T follicular helper cell (primary cell): ENCODE measurements at regions not wholly inside any gene's neighbourhood (a gene's known extent, or its start where the extent isn't known, plus 50 kb on each side); places are given as distances from the start of the nearest gene placed in this dataset.

Experiments used
- DNase-seq: peaks from one replicate; pipeline ENCODE4 v3.0.0-alpha.2; 2020; ENCODE audit warnings: low read depth

GRCh38 chr14:104319491-104320241 is 181.3 kb downstream of the KIF26A start:
- no peak for DNase-seq

GRCh38 chr14:104320611-104321086 is 182.3 kb downstream of the KIF26A start:
- no peak for DNase-seq

- no peak for DNase-seq
Observed at GRCh38 chr14:104321088-104321801, 182.9 kb downstream of the KIF26A start.

- no peak for DNase-seq
Observed at GRCh38 chr14:104321802-104322130, 183.4 kb downstream of the KIF26A start.

GRCh38 chr14:104322531-104323366 is 184.4 kb downstream of the KIF26A start:
- no peak for DNase-seq

- no peak for DNase-seq
Observed at GRCh38 chr14:104323551-104324175, 185.3 kb downstream of the KIF26A start.

- no peak for DNase-seq
Observed at GRCh38 chr14:104326848-104327247, 188.5 kb downstream of the KIF26A start.

GRCh38 chr14:104328607-104329006 is 190.2 kb downstream of the KIF26A start:
- no peak for DNase-seq

- no peak for DNase-seq
Observed at GRCh38 chr14:104329793-104330192, 191.4 kb downstream of the KIF26A start.

GRCh38 chr14:104331871-104332605 is 193.7 kb downstream of the KIF26A start:
- DNase-seq, result no peak

GRCh38 chr14:104332634-104333270 is 194.4 kb downstream of the KIF26A start:
- no peak for DNase-seq

GRCh38 chr14:104333646-104334423 is 195.4 kb downstream of the KIF26A start:
- DNase-seq, result no peak

GRCh38 chr14:104334424-104335161 is 196.2 kb downstream of the KIF26A start:
- DNase-seq, result no peak

- DNase-seq, result no peak
Observed at GRCh38 chr14:104335176-104335575, 196.8 kb downstream of the KIF26A start.

GRCh38 chr14:104335611-104336010 is 197.2 kb downstream of the KIF26A start:
- DNase-seq, result no peak

- DNase-seq, result no peak
Observed at GRCh38 chr14:104337351-104337750, 199.0 kb downstream of the KIF26A start.

- no peak for DNase-seq
Observed at GRCh38 chr14:104339361-104339760, 201.0 kb downstream of the KIF26A start.

GRCh38 chr14:104339829-104340228 is 201.4 kb downstream of the KIF26A start:
- no peak for DNase-seq
